ENCODE measurements at regions not wholly inside any gene's neighbourhood (a gene's known extent, or its start where the extent isn't known, plus 50 kb on each side); places are given as distances from the start of the nearest gene placed in this dataset.

GRCh38 chr16:5861241-5861640, 763.6 kb upstream of the EEF2KMT start:
- DNase-seq (ENCODE audit: low spot score): no peak

DNA sequence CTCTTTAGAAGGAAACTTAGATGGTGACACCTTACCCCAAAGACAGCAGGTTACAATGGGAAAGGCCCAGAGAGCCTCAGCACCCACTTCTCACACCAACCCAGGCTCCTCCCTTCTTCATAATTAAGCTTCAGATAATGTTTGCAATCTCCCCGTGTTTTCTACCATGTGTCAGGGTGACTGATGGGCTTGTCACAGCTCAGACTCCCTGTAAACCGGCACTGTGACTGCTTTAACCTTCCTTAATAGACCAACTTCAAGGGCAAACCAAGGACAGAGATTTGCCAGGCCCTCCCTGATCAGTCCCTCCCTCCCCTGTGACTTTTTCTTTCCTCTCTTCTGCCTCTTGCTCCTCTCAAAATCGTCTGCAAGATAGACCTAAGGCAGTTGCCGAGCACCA, 760.6 kb upstream of the EEF2KMT start:
- no peak for DNase-seq (ENCODE audit: low spot score)

DNA sequence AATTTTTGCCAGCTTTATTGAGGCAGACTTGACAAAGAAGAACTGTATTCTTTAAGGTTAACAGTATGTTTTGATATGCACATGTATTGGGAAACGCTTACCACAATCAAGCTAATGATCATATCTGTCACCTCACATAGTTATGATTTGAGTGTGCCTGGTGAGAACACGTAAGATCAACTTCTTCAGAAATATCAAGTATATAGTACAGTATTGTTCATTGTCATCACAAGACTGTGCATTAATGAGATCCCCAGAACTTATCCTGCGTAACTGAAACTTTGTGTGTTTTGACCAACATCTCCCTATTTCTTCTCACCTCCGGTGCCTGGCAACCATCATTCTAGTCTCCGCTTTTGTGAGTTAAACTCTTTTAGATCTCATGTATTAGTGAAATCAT, 756.4 kb upstream of the EEF2KMT start:
- DNase-seq (ENCODE audit: low spot score): no peak

DNA sequence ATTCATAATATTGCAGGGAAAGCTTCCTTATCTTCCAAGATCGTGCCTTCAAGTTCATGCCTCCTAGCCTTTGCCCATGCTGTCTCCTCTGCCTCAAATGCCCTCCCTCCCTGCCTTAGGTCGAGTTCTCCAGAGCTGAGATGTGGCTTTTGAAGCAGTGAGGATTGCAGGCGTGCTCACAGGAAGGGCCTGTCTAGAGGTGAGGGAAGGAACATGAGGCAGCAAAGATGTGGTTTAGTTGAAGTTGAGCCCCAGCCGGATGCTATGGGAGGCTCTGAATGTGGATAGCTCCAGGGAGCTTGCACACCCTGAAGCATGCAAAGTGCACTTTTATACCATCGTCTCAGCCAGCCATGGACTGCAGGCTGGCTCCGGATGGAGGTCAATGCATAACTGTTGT, 754.6 kb upstream of the EEF2KMT start:
- DNase-seq (ENCODE audit: low spot score): no peak

- DNase-seq (ENCODE audit: low spot score): no peak
Measured at GRCh38 chr16:5851393-5851982, 753.9 kb upstream of the EEF2KMT start.

DNA sequence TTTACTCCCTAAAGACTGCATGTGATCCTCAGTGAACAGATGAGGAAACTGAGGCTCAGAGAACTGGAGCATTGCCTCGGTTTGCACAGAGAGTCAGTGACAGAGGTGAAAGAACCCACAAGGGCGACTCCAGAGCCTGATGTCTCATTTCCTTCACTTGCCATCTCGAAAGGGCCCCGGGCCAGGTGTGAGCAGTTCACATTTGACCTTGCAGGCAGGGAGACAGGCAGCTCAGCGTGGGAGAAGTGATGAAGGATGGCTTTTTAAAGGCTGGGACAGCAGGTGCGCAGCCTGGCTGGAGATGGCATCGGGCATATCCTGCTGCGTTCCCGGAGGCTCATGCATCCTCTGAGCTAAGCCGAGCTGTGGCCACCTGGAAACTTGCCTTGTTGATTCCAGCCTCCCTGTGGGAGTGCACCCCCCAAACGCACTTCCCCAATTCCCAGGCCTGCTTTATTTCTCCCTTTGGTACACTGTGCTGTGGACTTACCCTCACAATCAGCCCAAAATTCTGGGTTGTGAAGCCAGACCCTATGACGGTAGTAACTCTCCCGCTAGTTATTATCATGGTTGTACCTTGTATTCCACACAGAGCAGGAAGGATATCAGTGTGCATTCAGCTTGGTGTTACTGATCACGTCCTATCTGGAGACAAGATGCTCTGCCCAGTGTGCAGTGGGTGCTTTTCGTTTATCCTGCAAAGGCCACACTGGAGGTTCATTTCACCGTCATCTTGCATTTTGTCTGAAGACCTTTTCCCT, 753.2 kb upstream of the EEF2KMT start:
- no peak for DNase-seq (ENCODE audit: low spot score)

- DNase-seq (ENCODE audit: low spot score): no peak
Measured at GRCh38 chr16:5845046-5845445, 747.5 kb upstream of the EEF2KMT start.

DNA sequence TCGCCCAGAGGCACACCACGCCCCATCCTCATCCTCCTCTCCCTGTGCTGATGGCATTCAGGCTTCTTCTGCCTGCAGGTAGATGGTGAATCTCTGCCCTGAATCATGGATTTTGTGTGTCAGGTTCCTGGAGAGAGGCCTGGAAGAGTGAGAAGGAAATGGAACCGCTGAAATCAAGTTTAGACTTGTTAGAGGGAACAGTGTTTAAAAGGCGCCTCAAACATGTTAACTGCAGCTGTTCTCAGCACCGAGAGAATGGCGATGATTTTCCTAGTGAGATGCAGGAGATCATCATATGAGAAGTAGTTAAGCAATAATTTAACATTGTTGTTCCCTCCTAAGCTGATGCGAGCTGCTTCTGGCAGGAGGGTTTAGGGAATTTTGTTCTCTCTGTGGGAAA, 744.4 kb upstream of the EEF2KMT start:
- DNase-seq (ENCODE audit: low spot score): no peak

- DNase-seq (ENCODE audit: low spot score): no peak
Measured at GRCh38 chr16:5838725-5839124, 741.1 kb upstream of the EEF2KMT start.

DNA sequence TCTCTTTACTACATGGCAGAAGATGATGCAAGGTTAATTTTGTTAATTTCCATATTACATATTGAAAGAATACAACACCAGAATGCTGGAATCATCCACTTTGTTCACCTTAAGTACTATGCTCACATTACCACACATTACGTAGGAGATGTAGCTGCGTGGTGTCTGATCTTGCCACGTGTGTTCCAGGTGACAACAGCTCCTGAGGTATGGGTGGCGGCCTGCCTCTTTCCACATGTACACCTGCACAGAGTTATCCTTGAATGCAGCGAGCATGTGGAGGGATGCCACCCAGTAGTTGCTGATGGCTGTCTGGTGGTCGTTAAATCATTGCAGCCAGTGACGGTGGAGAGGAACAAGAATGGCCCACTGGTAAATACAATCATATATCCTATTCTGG, 740.5 kb upstream of the EEF2KMT start:
- no peak for DNase-seq (ENCODE audit: low spot score)

GRCh38 chr16:5837007-5837670, 739.5 kb upstream of the EEF2KMT start:
- DNase-seq (ENCODE audit: low spot score): no peak

DNA sequence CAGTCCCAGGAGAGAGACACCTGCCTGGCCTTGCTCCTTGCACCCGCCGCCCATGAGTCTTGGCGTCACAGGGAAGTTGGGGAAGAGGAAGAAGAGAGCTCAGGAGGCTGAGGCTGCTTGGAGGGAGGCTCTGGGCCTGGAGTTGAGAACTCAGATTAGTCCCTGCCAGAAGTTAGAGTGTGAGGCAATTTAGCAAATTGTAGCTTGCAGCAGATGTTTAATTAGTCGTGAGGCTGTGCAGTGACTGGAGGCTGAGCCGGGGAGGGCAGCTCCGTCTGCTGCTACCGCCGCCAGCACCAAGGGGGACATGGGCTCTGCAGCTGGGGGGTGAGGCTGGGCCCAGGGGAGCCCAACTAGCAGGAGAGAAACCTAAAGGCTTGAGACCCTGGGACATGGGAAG, 738.3 kb upstream of the EEF2KMT start:
- no peak for DNase-seq (ENCODE audit: low spot score)

DNA sequence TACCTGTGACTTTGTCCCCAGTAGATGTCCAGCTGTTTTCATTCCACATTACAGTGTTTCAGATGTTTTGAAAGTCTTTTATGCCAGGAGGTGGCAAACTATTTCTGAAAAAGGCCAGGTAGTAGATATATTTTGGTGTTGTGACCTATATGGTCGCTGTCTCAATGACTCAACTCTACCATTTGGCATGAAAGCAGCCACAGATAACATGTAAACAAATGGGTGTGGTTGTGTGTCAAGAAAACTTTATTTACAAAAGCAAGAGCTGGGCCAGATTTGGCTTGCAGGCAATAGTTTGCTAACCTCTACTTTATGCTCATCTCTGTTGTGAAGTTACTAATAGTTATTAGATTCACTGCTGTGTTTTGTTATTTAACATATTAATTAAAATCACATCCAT, 728.7 kb upstream of the EEF2KMT start:
- no peak for DNase-seq (ENCODE audit: low spot score)

DNA sequence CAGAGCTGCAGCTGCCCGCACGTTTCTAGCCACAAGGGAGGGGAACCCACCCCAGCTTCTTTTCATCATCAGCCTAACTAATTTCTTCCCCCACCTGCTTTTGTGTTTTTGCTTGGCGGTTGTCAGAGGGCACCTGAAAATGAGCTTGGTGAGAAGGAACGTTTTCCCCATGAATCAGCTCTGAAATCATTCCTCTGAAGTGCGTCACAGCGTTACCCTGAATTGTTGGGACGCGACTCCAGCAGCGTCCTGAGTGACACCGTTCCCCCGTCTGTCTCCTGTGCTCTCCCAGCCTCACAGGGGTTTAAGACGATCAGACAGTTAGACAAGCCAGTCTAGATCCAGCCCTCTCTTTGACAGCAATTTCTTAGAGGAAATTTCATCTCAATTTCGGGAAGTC, 722.9 kb upstream of the EEF2KMT start:
- DNase-seq (ENCODE audit: low spot score): no peak

DNA sequence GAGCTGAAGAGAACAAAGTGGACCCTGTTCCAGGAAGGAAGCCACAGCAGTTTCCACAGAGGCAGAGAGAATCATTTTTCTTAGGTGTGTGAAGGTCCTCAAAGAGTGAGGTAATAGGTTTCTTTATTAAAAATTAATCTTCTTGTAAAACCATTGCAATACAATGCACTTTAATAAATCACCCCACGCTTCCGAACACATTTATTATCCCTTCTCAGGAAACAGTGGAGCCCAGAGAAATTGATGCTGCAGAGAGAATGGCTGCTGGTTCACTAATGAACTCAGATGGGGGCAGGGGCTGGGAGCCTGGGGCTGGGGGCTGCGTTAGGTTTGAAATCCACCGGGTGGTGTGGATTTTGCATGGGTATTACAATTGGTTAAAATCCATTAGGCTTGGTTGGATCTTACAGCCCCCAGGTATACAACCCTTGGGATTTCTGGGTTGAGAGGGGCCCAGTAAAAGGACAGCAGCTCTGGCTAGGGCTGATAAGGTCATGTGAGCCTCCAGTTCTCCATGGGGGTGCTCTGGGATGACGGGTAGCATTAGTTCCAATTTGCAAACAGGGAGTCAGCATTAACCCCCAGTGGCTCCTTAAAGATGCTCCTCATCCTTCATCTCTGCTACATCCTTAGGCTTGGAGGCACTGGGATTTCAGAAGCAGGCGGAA, 718.1 kb upstream of the EEF2KMT start:
- no peak for DNase-seq (ENCODE audit: low spot score)

DNA sequence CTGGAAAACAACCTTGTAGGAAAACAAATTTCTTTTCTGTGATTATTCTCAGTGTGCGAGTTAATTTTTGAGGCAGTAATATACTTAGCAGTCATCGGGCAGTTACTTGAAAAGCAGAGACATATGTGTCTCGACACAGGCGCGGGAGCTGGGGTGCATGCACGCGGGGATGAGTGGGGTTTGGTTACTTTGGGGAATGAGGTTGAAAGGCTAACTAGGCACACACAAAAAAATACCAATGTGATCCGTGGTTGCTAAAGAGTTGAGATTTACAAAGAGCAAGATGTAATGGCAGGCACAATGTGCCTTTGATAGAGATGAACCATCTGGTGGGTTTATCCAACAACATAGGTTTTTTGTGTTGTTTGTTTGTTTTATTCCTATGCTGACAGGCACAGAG, 703.8 kb upstream of the EEF2KMT start:
- DNase-seq (ENCODE audit: low spot score): no peak

DNA sequence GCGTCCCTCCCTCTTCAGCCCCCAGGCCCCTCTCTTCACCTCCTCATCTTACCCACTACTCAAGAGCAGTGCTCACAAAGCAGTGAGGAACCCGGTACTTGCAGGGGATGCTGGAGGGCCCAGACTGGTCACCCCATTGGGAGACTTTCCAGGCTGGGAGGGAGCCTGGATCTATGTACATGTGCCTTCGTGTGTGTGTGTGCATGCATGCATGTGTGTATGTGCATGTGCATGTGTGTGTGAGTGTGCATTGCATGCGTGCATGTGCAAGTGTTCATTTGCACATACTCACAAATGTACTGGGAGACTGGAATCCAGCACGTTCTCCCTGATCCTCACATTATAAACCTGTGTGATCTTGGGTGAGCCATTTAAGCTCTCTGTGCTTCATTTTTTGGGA, 696.0 kb upstream of the EEF2KMT start:
- DNase-seq (ENCODE audit: low spot score): no peak

DNA sequence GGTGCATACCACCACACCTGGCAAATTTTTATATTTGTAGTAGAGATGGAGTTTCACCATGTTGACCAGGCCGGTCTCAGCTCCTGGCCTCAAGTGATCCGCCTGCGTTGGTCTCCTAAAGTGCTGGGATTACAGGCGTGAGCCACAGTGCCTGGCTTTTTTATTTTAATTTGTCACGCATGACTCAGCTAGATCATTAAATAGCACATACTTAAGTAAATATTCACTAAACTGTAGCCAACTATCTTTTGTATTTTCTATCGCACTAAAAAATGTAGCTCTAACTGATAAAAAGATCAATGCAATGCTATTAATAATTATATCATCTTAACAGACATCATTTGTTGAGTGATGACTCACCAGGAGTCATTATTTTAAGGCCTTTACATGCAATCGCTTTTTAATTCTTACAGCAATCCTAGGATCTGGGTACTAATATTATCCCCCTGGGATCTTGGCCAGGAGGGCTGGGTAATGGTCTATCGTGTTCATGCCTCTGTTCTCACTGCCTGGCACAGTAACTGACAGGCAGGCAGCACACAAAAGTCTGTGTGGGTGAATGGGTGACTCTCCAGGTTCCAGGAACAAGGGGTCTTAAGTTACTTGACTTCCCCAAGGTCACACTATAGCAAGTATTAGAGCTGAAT, 693.5 kb upstream of the EEF2KMT start:
- no peak for DNase-seq (ENCODE audit: low spot score)

- no peak for DNase-seq (ENCODE audit: low spot score)
Measured at GRCh38 chr16:5790512-5790911, 692.9 kb upstream of the EEF2KMT start.

DNA sequence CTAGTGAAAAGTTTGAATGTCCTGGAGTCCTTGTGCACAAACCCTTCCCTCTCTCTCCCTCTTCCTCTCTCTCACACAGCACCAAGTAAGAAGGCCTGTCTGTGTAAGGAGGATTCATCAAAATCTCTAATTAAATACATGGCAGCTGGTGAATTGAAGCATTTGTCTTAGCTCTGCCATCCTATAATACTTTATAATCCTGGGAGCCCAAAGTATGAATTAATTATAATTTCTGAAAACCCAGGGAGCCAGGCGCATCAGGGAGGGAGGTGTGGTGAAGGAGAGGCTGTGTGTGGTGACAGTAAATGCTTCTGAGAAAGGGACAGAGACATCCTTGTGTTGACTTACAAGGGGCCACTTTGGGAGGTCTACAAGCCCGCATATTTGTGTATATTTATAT, 691.4 kb upstream of the EEF2KMT start:
- no peak for DNase-seq (ENCODE audit: low spot score)

- DNase-seq (ENCODE audit: low spot score): no peak
Measured at GRCh38 chr16:5781436-5781835, 683.8 kb upstream of the EEF2KMT start.

GRCh38 chr16:5776876-5777275, 679.3 kb upstream of the EEF2KMT start:
- no peak for DNase-seq (ENCODE audit: low spot score)

Data from HT-29 (cell line).